Endothelial cell of umbilical vein (primary cell): ENCODE measurements at regions not wholly inside any gene's neighbourhood (a gene's known extent, or its start where the extent isn't known, plus 50 kb on each side); places are given as distances from the start of the nearest gene placed in this dataset.

ENCODE experiments used
- BruUV-seq: library from RNA; stranded (reverse); fragments of 400-500 nt; replicated peaks from 2 replicates; lab custom pipeline; 2021; lab: Mats Ljungman, UMichigan
- CTCF ChIA-PET: fragments of 300-600, 350-600 bp; sonication (Branson Sonifier 250); formaldehyde crosslinking; loops from one replicate; lab custom pipeline; 2021; ENCODE audit warnings: antibody characterized with exemption, inconsistent platforms; lab: Charles Lee
- POLR2A ChIA-PET: fragments of 300-600, 350-600 bp; sonication (Branson Sonifier 250); formaldehyde crosslinking; loops from one replicate; lab custom pipeline; 2021; ENCODE audit warnings: antibody characterized with exemption, inconsistent platforms; lab: Charles Lee
- DNase-seq: peaks from one replicate; pipeline ENCODE4 v3.0.0-alpha.2; 2011; ENCODE audit warnings: low read depth, low spot score
- FAIRE-seq: peaks from 2 replicates; lab custom pipeline; 2011; peaks lifted over from hg19 to GRCh38; lab: Jason Lieb, UNC
- H2AFZ ChIP-seq: 2 replicates; pipeline ENCODE4 v1.6.0; 2012; ENCODE audit warnings: low read depth, low read length, control low read depth, inconsistent platforms
- H3K27ac ChIP-seq: 2 replicates; pipeline ENCODE4 v1.5.1; 2011; ENCODE audit warnings: low read depth, mild to moderate bottlenecking, control low read depth, low read length, moderate library complexity; ENCODE audit not compliant: insufficient read depth
- H3K27me3 ChIP-seq, 2 experiments: 2 replicates each; pipeline versions ENCODE4 v1.6.0 to v1.6.1; 2011; ENCODE audit warnings: low read length in 2 of 2, mixed read lengths in 1 of 2; ENCODE audit not compliant: control insufficient read depth in 2 of 2, insufficient read depth in 2 of 2
- H3K36me3 ChIP-seq, 2 experiments: 2 replicates in 1 of 2; 3 replicates in 1 of 2; pipeline ENCODE4 v1.5.1; 2011; ENCODE audit warnings: low read length in 2 of 2, mild to moderate bottlenecking in 1 of 2, moderate library complexity in 1 of 2; ENCODE audit not compliant: control insufficient read depth in 2 of 2, insufficient read depth in 2 of 2; ENCODE audit errors: extremely low read depth in 1 of 2
- H3K4me1 ChIP-seq: 3 replicates; pipeline ENCODE4 v1.5.1; 2011; ENCODE audit warnings: mild to moderate bottlenecking, low read length; ENCODE audit not compliant: control insufficient read depth, insufficient read depth; ENCODE audit errors: extremely low read depth
- H3K4me2 ChIP-seq: 2 replicates; pipeline ENCODE4 v1.6.1; 2011; ENCODE audit warnings: low read length, control low read depth, mixed read lengths; ENCODE audit not compliant: insufficient read depth
- H3K4me3 ChIP-seq, 3 experiments: fragments of 200-600 bp in 1 of 3; sonication (generic), shearing (Covaris generic) in 1 of 3; replicated peaks in 1 of 3; 2 replicates each; pipeline ENCODE4 v1.5.1; 2011 to 2016; ENCODE audit warnings: control low read depth in 3 of 3, low read length in 3 of 3, mild to moderate bottlenecking in 2 of 3, inconsistent platforms in 1 of 3, low read depth in 1 of 3, moderate library complexity in 1 of 3; ENCODE audit not compliant: insufficient read depth in 1 of 3
- H3K79me2 ChIP-seq: 2 replicates; pipeline ENCODE4 v1.6.0; 2012; ENCODE audit warnings: low read length, inconsistent platforms; ENCODE audit not compliant: control insufficient read depth, insufficient read depth
- H3K9ac ChIP-seq: replicated peaks from 2 replicates; pipeline ENCODE3; 2011; ENCODE audit warnings: low read length, control low read depth; ENCODE audit not compliant: insufficient read depth; ENCODE audit errors: extremely low read depth
- H3K9me1 ChIP-seq: replicated peaks from 3 replicates; pipeline ENCODE4 v1.6.0; 2011; ENCODE audit warnings: mild to moderate bottlenecking, low read length; ENCODE audit not compliant: control insufficient read depth, insufficient read depth; ENCODE audit errors: extremely low read depth
- H3K9me3 ChIP-seq: replicated peaks from 2 replicates; pipeline ENCODE4 v1.5.1; 2012; ENCODE audit warnings: low read length, inconsistent platforms; ENCODE audit not compliant: control insufficient read depth, insufficient read depth
- H4K20me1 ChIP-seq: replicated peaks from 2 replicates; pipeline ENCODE3; 2011; ENCODE audit warnings: mild to moderate bottlenecking, low read length; ENCODE audit not compliant: control insufficient read depth, insufficient read depth; ENCODE audit errors: extremely low read depth
- CTCF ChIP-seq, 2 donors: IDR thresholded peaks; 1 replicate in 1 of 2; 2 replicates in 1 of 2; pipeline ENCODE4 v1.5.1; 2011; ENCODE audit warnings: low read length in 2 of 2, mild to moderate bottlenecking in 2 of 2, moderate library complexity in 2 of 2, control low read depth in 1 of 2, inconsistent platforms in 1 of 2, low read depth in 1 of 2; ENCODE audit not compliant: insufficient read depth in 1 of 2; ENCODE audit errors: extremely low read depth in 1 of 2
- EZH2 ChIP-seq: IDR thresholded peaks from 2 replicates; pipeline ENCODE4 v1.6.1; 2012; ENCODE audit warnings: borderline replicate concordance, low read depth, mild to moderate bottlenecking, moderate library complexity, low read length, inconsistent platforms; ENCODE audit not compliant: severe bottlenecking
- FOS ChIP-seq: IDR thresholded peaks from 2 replicates; pipeline ENCODE4 v1.6.1; 2011; ENCODE audit warnings: mild to moderate bottlenecking, low read length, moderate library complexity, borderline replicate concordance; ENCODE audit not compliant: insufficient read depth
- GATA2 ChIP-seq: IDR thresholded peaks from 2 replicates; pipeline ENCODE4 v1.7.0; 2011; ENCODE audit warnings: low read depth, mild to moderate bottlenecking, moderate library complexity, mixed read lengths, low read length; ENCODE audit not compliant: insufficient read length, insufficient read depth
- JUN ChIP-seq: IDR thresholded peaks from 2 replicates; pipeline ENCODE4 v1.6.1; 2011; ENCODE audit warnings: borderline replicate concordance, low read depth; ENCODE audit not compliant: insufficient read length, insufficient read depth
- MYC ChIP-seq: IDR thresholded peaks from one replicate; pipeline ENCODE4 v1.6.1; 2011; ENCODE audit warnings: mild to moderate bottlenecking, low read depth, low read length
- POLR2A ChIP-seq: IDR thresholded peaks from 2 replicates; pipeline ENCODE4 v1.6.1; 2012; ENCODE audit warnings: low read depth, mild to moderate bottlenecking, control low read depth, low read length
- POLR2AphosphoS5 ChIP-seq: IDR thresholded peaks from 2 replicates; pipeline ENCODE4 v1.6.1; 2012; ENCODE audit warnings: low read depth, mild to moderate bottlenecking, control low read depth, low read length, moderate library complexity; ENCODE audit not compliant: insufficient read depth
- dilution Hi-C: fragments of 300-500 bp; cut with MboI; formaldehyde crosslinking; loops from one replicate; pipeline ENCODE4 v1.15.0; 2019; ENCODE audit warnings: low sequenced_read_pairs; ENCODE audit not compliant: extremely low pct_ligation_motif_present
- intact Hi-C: fragments of 100-400 bp; cut with micrococcal nuclease; formaldehyde crosslinking; loops from one replicate; pipeline ENCODE4 v1.10.0; 2022
- TF ChIP-seq, protein P1 (sequence below): IDR thresholded peaks from 2 replicates; pipeline ENCODE4 v1.6.1; 2011; ENCODE audit not compliant: insufficient read depth, insufficient read length

- ChIA-PET POLR2A (no interaction called here), CTCF (no interaction called here)
- intact Hi-C loops (no loop called here), dilution Hi-C loops (no loop called here)
- FAIRE-seq: no peak
- Histone ChIP-seq H2AFZ (no peak overlapping the region), H3K9me3 (peaks cover 5% of the 10 kb centered on the region), H4K20me1 (no peaks in the 10 kb centered on the region), H3K36me3 (no peaks in the 10 kb centered on the region), H3K27me3 (no peaks in the 10 kb centered on the region), H3K9ac (no peak overlapping the region), H3K4me3 (no peak overlapping the region), H3K79me2 (no peaks in the 10 kb centered on the region), H3K4me1 (no peaks in the 10 kb centered on the region), H3K4me2 (no peak overlapping the region), H3K27ac (no peak overlapping the region), H3K9me1 (no peaks in the 10 kb centered on the region)
- no peak for TF ChIP-seq MYC
- no peak for TF ChIP-seq POLR2AphosphoS5
- no peak for TF ChIP-seq GATA2
- TF ChIP-seq CTCF (IDR thresholded peaks at IDR 0.05; ENCODE audit: extremely low read depth in 1 of 2, insufficient read depth in 1 of 2, low read depth in 1 of 2, low read length in 2 of 2): no peak
- no peak for TF ChIP-seq JUN
- no peak for DNase-seq
- no TSS peak for BruUV-seq
These were observed 394.1 kb upstream of the SLITRK6 start for GRCh38 chr13:86193281-86193680.

- H3K4me1 ChIP-seq: no peaks in the 10 kb centered on the region
- no peak for TF ChIP-seq MYC
- no peak for TF ChIP-seq POLR2AphosphoS5
- no peak for TF ChIP-seq JUN
- TF ChIP-seq POLR2A: no peak
- TF ChIP-seq CTCF (IDR thresholded peaks at IDR 0.05; ENCODE audit: extremely low read depth in 1 of 2, insufficient read depth in 1 of 2, low read depth in 1 of 2, low read length in 2 of 2): no peak
- TF ChIP-seq EZH2: no peak
- TF ChIP-seq, protein P1, sequence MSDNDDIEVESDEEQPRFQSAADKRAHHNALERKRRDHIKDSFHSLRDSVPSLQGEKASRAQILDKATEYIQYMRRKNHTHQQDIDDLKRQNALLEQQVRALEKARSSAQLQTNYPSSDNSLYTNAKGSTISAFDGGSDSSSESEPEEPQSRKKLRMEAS: no peak
- TF ChIP-seq FOS: no peak
- TF ChIP-seq GATA2: no peak
- no peak for DNase-seq
- H3K9me1 ChIP-seq: no peaks in the 10 kb centered on the region
- no peak overlapping the region for H3K4me2 ChIP-seq
- BruUV-seq: no TSS peak
- intact Hi-C loops (no loop called here), dilution Hi-C loops (no loop called here)
- no peaks in the 10 kb centered on the region for H3K79me2 ChIP-seq
- no peak overlapping the region for H3K4me3 ChIP-seq
- POLR2A ChIA-PET: no interaction called here
- no peak overlapping the region for H2AFZ ChIP-seq
- no peaks in the 10 kb centered on the region for H3K36me3 ChIP-seq
- H3K27me3 ChIP-seq: no peaks in the 10 kb centered on the region
- no peak overlapping the region for H3K27ac ChIP-seq
- no peaks in the 10 kb centered on the region for H4K20me1 ChIP-seq
- FAIRE-seq: no peak
- CTCF ChIA-PET: no interaction called here
- no peak overlapping the region for H3K9ac ChIP-seq
- peaks cover 2% of the 10 kb centered on the region for H3K9me3 ChIP-seq
These were observed 389.0 kb upstream of the SLITRK6 start for GRCh38 chr13:86188170-86188569.
